K562 (cell line): ENCODE measurements at regions not wholly inside any gene's neighbourhood (a gene's known extent, or its start where the extent isn't known, plus 50 kb on each side); places are given as distances from the start of the nearest gene placed in this dataset.

Source experiments
- CCAR2 ChIP-seq: fragments of 200-400 bp; formaldehyde crosslinking; IDR thresholded peaks from 2 replicates; pipeline ENCODE4 v1.6.1; 2017; ENCODE audit warnings: mild to moderate bottlenecking, low read depth, low read length
- LCOR ChIP-seq: sonication (generic); formaldehyde crosslinking; IDR thresholded peaks from 2 replicates; pipeline ENCODE4 v1.8.0; 2022; ENCODE audit warnings: mild to moderate bottlenecking, missing genetic modification reagents
- POLR3G ChIP-seq: IDR thresholded peaks from 2 replicates; pipeline ENCODE4 v1.6.1; 2011; ENCODE audit not compliant: insufficient read length, insufficient replicate concordance; ENCODE audit errors: extremely low read depth
- TEAD1 ChIP-seq, 2 experiments: fragments of 450-650 bp in 1 of 2; sonication (generic) in 1 of 2; formaldehyde crosslinking; IDR thresholded peaks; 2 replicates each; pipeline versions ENCODE4 v1.4.0 to v1.8.0; 2020 to 2022; ENCODE audit warnings: mild to moderate bottlenecking in 2 of 2, missing genetic modification reagents in 1 of 2
- ZNF239 ChIP-seq: fragments of 250-450 bp; sonication (Bioruptor Pico); IDR thresholded peaks from 2 replicates; pipeline ENCODE4 v1.4.0; 2020; ENCODE audit warnings: mild to moderate bottlenecking
- TF ChIP-seq, protein P1 (sequence below): fragments of 150-350 bp; IDR thresholded peaks from 2 replicates; pipeline ENCODE4 v1.6.1; 2014; ENCODE audit warnings: low read depth, mild to moderate bottlenecking, low read length, borderline replicate concordance
- TF ChIP-seq, protein P2 (sequence below): sonication (generic); formaldehyde crosslinking; IDR thresholded peaks from 2 replicates; pipeline ENCODE4 v1.8.1; 2022; ENCODE audit warnings: missing genetic modification reagents
- TF ChIP-seq, protein P3 (sequence below): fragments of 250-450 bp; sonication (Bioruptor Pico); IDR thresholded peaks from 2 replicates; pipeline ENCODE4 v1.5.0; 2021
- TF ChIP-seq, protein P4 (sequence below): IDR thresholded peaks from 2 replicates; pipeline ENCODE4 v1.6.1; 2011; ENCODE audit warnings: borderline replicate concordance, low read depth, mild to moderate bottlenecking, moderate library complexity, low read length; ENCODE audit not compliant: insufficient read depth, poor library complexity, severe bottlenecking

DNA sequence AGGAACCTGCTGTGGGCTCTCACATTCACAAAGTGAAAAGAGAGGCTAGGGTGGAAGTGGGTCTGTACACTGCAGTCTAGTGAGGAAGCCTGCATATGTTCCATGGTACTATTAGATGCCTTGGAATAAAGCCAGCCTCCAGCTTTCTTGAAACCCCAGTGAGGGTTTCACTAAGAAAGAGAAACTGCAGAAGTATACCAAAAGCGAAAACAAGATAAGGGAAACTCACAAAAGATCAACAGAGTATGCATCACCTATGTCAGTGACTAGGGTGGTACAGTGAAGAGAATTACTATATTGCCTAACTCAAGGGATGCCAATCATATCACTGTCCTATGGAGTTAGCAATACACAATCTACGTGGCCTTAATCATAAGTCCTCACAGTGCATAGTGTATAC is 212.5 kb upstream of the GADL1 start (continued):
- TF ChIP-seq, protein P1, sequence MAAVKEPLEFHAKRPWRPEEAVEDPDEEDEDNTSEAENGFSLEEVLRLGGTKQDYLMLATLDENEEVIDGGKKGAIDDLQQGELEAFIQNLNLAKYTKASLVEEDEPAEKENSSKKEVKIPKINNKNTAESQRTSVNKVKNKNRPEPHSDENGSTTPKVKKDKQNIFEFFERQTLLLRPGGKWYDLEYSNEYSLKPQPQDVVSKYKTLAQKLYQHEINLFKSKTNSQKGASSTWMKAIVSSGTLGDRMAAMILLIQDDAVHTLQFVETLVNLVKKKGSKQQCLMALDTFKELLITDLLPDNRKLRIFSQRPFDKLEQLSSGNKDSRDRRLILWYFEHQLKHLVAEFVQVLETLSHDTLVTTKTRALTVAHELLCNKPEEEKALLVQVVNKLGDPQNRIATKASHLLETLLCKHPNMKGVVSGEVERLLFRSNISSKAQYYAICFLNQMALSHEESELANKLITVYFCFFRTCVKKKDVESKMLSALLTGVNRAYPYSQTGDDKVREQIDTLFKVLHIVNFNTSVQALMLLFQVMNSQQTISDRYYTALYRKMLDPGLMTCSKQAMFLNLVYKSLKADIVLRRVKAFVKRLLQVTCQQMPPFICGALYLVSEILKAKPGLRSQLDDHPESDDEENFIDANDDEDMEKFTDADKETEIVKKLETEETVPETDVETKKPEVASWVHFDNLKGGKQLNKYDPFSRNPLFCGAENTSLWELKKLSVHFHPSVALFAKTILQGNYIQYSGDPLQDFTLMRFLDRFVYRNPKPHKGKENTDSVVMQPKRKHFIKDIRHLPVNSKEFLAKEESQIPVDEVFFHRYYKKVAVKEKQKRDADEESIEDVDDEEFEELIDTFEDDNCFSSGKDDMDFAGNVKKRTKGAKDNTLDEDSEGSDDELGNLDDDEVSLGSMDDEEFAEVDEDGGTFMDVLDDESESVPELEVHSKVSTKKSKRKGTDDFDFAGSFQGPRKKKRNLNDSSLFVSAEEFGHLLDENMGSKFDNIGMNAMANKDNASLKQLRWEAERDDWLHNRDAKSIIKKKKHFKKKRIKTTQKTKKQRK = no peak
- TF ChIP-seq, protein P2, sequence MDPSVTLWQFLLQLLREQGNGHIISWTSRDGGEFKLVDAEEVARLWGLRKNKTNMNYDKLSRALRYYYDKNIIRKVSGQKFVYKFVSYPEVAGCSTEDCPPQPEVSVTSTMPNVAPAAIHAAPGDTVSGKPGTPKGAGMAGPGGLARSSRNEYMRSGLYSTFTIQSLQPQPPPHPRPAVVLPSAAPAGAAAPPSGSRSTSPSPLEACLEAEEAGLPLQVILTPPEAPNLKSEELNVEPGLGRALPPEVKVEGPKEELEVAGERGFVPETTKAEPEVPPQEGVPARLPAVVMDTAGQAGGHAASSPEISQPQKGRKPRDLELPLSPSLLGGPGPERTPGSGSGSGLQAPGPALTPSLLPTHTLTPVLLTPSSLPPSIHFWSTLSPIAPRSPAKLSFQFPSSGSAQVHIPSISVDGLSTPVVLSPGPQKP (CRISPR knock-in tag) = no peak
- no peak for TF ChIP-seq TEAD1 (CRISPR knock-in tag; IDR thresholded peaks at IDR 0.05)
- TF ChIP-seq CCAR2 = no peak
- TF ChIP-seq, protein P3, sequence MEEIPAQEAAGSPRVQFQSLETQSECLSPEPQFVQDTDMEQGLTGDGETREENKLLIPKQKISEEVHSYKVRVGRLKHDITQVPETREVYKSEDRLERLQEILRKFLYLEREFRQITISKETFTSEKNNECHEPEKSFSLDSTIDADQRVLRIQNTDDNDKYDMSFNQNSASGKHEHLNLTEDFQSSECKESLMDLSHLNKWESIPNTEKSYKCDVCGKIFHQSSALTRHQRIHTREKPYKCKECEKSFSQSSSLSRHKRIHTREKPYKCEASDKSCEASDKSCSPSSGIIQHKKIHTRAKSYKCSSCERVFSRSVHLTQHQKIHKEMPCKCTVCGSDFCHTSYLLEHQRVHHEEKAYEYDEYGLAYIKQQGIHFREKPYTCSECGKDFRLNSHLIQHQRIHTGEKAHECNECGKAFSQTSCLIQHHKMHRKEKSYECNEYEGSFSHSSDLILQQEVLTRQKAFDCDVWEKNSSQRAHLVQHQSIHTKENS (CRISPR knock-in tag) = no peak
- TF ChIP-seq ZNF239 = no peak
- TF ChIP-seq POLR3G = no peak
- TF ChIP-seq, protein P4, sequence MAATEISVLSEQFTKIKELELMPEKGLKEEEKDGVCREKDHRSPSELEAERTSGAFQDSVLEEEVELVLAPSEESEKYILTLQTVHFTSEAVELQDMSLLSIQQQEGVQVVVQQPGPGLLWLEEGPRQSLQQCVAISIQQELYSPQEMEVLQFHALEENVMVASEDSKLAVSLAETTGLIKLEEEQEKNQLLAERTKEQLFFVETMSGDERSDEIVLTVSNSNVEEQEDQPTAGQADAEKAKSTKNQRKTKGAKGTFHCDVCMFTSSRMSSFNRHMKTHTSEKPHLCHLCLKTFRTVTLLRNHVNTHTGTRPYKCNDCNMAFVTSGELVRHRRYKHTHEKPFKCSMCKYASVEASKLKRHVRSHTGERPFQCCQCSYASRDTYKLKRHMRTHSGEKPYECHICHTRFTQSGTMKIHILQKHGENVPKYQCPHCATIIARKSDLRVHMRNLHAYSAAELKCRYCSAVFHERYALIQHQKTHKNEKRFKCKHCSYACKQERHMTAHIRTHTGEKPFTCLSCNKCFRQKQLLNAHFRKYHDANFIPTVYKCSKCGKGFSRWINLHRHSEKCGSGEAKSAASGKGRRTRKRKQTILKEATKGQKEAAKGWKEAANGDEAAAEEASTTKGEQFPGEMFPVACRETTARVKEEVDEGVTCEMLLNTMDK = no peak
- no peak for TF ChIP-seq LCOR (CRISPR knock-in tag)
